ENCODE measurements at regions not wholly inside any gene's neighbourhood (a gene's known extent, or its start where the extent isn't known, plus 50 kb on each side); places are given as distances from the start of the nearest gene placed in this dataset.

DNA sequence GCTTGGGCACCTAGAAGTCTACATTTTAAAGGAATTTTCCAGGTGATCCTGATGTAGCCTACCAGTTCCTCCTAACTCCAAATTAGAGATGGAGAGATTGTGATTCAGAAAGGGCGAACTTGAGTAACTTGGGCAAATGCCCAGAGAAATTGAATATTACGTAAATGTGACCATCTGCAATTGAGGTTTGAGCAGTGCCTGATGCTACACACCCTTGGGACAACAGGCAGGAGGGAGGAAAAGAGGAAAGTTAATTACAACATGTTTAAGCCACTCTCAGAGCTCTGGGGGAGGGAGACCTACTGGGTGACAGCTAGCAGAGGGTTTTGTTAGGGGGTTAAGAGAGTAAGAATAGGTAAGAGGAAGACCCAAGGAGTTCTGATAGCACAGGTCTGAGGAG lies 208.9 kb downstream of the LPIN1 start:
- no peak for TF ChIP-seq GATA2 (IDR thresholded peaks at IDR 0.05; ENCODE audit: low read depth, low read length)
- TF ChIP-seq GATA3 (IDR thresholded peaks at IDR 0.05; ENCODE audit: low read depth, low read length) = no peak

All from SH-SY5Y (cell line).